ENCODE measurements at regions not wholly inside any gene's neighbourhood (a gene's known extent, or its start where the extent isn't known, plus 50 kb on each side); places are given as distances from the start of the nearest gene placed in this dataset.

DNA sequence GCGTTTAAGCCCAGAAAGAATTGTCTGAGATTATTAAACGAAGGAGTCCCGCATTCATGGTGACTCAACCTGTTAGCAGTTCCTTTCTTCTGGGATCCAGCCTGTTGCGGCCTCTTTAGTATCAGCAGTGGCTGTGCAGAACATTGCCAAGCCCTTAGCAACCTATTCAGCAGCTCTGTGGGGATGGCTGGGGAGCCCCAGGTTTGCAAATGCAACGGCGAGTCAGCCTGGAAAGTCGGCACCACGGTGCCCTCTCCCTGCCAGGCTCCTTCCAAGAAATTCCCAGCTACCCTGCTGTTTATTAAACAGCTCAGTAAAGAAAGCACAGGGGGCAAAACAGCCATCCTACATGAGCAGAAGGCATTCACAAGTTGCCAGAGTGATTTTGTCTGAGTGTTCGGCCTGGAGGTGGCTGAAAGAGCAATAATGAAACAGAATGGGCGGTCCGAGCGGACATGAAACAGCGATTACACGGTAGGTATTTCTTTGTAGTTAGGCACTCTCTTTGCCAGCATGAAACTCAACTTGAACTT is 198.3 kb downstream of the BAMBI start:
- H3K27me3 Mint-ChIP-seq (ENCODE audit: low read depth in 3 of 3), result peaks cover 2 to 22% (median 6%) of the 10 kb centered on the region in 3 donors
- WGBS (ENCODE audit: insufficient coverage), result 93% methylated on average over 11 of the region's 14 CpGs

GRCh38 chr10:28878236-28878970 is 201.1 kb downstream of the BAMBI start:
- TF ChIP-seq CTCF (IDR thresholded peaks at IDR 0.05), result no peak
- no peak overlapping the region for H3K27ac Mint-ChIP-seq
- no peak overlapping the region for H3K4me3 Mint-ChIP-seq
- 46% methylated on average over 3 of the region's 5 CpGs for WGBS (ENCODE audit: insufficient coverage)
- Histone ChIP-seq H2AFZ (ENCODE audit: insufficient read depth, low read depth, low read length, poor library complexity, severe bottlenecking) (no peak overlapping the region), H3K9me3 (replicated peaks in 1 of 2; ENCODE audit: control insufficient read depth in 1 of 2, insufficient read depth in 1 of 2, low read length in 2 of 2) (no peaks in the 10 kb centered on the region), H4K20me1 (ENCODE audit: insufficient read depth, low read length) (no peaks in the 10 kb centered on the region), H3K9ac (ENCODE audit: insufficient read depth, low read length, poor library complexity, severe bottlenecking) (no peak overlapping the region), H3K4me2 (replicated peaks; ENCODE audit: extremely low read depth, low read length, poor library complexity, severe bottlenecking) (no peak overlapping the region), H3K36me3 (replicated peaks in 1 of 2; ENCODE audit: control insufficient read depth in 1 of 2, insufficient read depth in 2 of 2, low read length in 2 of 2) (no peaks in the 10 kb centered on the region), H3K27ac (ENCODE audit: low read depth in 1 of 2, low read length in 2 of 2) (no peak overlapping the region), H3K4me1 (ENCODE audit: control insufficient read depth in 1 of 2, insufficient read depth in 2 of 2, low read length in 2 of 2) (no peaks in the 10 kb centered on the region), H3K4me3 (replicated peaks in 1 of 3; ENCODE audit: low read depth in 2 of 3, low read length in 3 of 3) (no peak overlapping the region), H3K27me3 (ENCODE audit: control insufficient read depth in 2 of 2, insufficient read depth in 2 of 2, low read length in 2 of 2) (no peaks in the 10 kb centered on the region), H3K79me2 (ENCODE audit: insufficient read depth, low read length) (no peaks in the 10 kb centered on the region)
- H3K36me3 Mint-ChIP-seq, result no peaks in the 10 kb centered on the region
- DNase-seq, result no peak
- H3K27me3 Mint-ChIP-seq (ENCODE audit: low read depth in 3 of 3), result peaks cover 3 to 25% (median 7%) of the 10 kb centered on the region in 3 donors
- H3K4me1 Mint-ChIP-seq, result no peaks in the 10 kb centered on the region
- H3K9me3 Mint-ChIP-seq, result no peaks in the 10 kb centered on the region
- intact Hi-C loops (cut with micrococcal nuclease), result no loop called here

More for the DNA sequence above, 198.3 kb downstream of the BAMBI start:
- Histone ChIP-seq H4K20me1 (ENCODE audit: insufficient read depth, low read length) (no peaks in the 10 kb centered on the region), H3K27me3 (ENCODE audit: control insufficient read depth in 2 of 2, insufficient read depth in 2 of 2, low read length in 2 of 2) (no peaks in the 10 kb centered on the region), H3K27ac (ENCODE audit: low read depth in 1 of 2, low read length in 2 of 2) (no peak overlapping the region), H3K9ac (ENCODE audit: insufficient read depth, low read length, poor library complexity, severe bottlenecking) (no peak overlapping the region), H3K4me1 (ENCODE audit: control insufficient read depth in 1 of 2, insufficient read depth in 2 of 2, low read length in 2 of 2) (no peaks in the 10 kb centered on the region), H3K9me3 (replicated peaks in 1 of 2; ENCODE audit: control insufficient read depth in 1 of 2, insufficient read depth in 1 of 2, low read length in 2 of 2) (no peaks in the 10 kb centered on the region), H2AFZ (ENCODE audit: insufficient read depth, low read depth, low read length, poor library complexity, severe bottlenecking) (no peak overlapping the region), H3K79me2 (ENCODE audit: insufficient read depth, low read length) (no peaks in the 10 kb centered on the region), H3K4me2 (replicated peaks; ENCODE audit: extremely low read depth, low read length, poor library complexity, severe bottlenecking) (no peak overlapping the region), H3K4me3 (replicated peaks in 1 of 3; ENCODE audit: low read depth in 2 of 3, low read length in 3 of 3) (no peak overlapping the region), H3K36me3 (replicated peaks in 1 of 2; ENCODE audit: control insufficient read depth in 1 of 2, insufficient read depth in 2 of 2, low read length in 2 of 2) (no peaks in the 10 kb centered on the region)
- no peak overlapping the region for H3K27ac Mint-ChIP-seq
- H3K9me3 Mint-ChIP-seq, result peaks cover 0 to 1% (median 0%) of the 10 kb centered on the region in 7 donors
- no peak for DNase-seq
- peaks cover 3% of the 10 kb centered on the region for H3K4me1 Mint-ChIP-seq
- intact Hi-C loops (cut with micrococcal nuclease), result no loop called here
- H3K4me3 Mint-ChIP-seq, result no peak overlapping the region
- TF ChIP-seq CTCF (IDR thresholded peaks at IDR 0.05), result no peak
- H3K36me3 Mint-ChIP-seq, result no peaks in the 10 kb centered on the region
